Peyer's patch (tissue), 4 donors: ENCODE measurements at regions not wholly inside any gene's neighbourhood (a gene's known extent, or its start where the extent isn't known, plus 50 kb on each side); places are given as distances from the start of the nearest gene placed in this dataset.

ENCODE experiments used
- POLR2A ChIP-seq, 2 donors: fragments of 450-650 bp; IDR thresholded peaks; one replicate each; pipeline ENCODE4 v1.5.1; 2017; ENCODE audit warnings: antibody characterized with exemption in 2 of 2, mild to moderate bottlenecking in 2 of 2, moderate library complexity in 2 of 2
- TF ChIP-seq, protein P1 (sequence below), 6 experiments: fragments of 450-650 bp in 4 of 6; fragments of 200-600 bp in 2 of 6; sonication (generic) in 1 of 6; IDR thresholded peaks; one replicate each; pipeline ENCODE4 v1.5.1; 2017 to 2019; ENCODE audit warnings: antibody characterized with exemption in 6 of 6, mild to moderate bottlenecking in 3 of 6, moderate library complexity in 1 of 6

DNA sequence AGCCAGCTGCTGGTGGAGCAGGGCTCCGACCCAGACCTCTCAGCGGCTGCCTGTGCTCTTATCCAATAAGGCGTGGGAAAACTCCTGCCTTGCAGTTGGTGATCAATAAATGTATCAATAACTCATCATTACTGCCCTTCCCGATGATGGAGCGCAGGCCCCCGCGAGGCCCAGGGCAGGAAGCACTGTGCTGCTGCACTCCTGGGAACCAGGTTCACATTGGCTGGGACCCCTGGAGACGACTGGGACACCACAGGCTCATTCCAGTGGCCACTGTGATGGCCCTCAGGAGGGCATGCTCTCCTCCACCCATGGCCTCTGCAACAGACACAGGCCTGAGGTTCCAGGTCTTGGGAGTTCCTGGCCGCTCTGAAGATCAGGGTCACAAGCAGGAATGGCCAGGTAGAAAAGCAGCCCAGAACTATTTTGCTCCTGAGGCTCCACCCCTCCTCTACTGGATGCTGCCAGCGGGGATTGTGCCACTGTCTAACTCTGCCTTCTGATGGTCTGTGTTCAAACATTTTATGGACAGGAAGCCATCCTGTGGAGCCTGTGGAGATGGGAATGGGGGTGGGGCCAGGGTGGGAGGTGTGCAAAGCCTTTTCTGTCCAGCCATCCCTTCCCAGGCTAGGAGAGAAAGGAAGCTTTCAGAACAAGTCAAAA is 287.4 kb upstream of the ZMIZ1 start:
- TF ChIP-seq POLR2A (IDR thresholded peaks at IDR 0.05): no peak
- TF ChIP-seq, protein P1, sequence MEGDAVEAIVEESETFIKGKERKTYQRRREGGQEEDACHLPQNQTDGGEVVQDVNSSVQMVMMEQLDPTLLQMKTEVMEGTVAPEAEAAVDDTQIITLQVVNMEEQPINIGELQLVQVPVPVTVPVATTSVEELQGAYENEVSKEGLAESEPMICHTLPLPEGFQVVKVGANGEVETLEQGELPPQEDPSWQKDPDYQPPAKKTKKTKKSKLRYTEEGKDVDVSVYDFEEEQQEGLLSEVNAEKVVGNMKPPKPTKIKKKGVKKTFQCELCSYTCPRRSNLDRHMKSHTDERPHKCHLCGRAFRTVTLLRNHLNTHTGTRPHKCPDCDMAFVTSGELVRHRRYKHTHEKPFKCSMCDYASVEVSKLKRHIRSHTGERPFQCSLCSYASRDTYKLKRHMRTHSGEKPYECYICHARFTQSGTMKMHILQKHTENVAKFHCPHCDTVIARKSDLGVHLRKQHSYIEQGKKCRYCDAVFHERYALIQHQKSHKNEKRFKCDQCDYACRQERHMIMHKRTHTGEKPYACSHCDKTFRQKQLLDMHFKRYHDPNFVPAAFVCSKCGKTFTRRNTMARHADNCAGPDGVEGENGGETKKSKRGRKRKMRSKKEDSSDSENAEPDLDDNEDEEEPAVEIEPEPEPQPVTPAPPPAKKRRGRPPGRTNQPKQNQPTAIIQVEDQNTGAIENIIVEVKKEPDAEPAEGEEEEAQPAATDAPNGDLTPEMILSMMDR (IDR thresholded peaks at IDR 0.05): no peak
